C4-2B (cell line): ENCODE measurements at regions not wholly inside any gene's neighbourhood (a gene's known extent, or its start where the extent isn't known, plus 50 kb on each side); places are given as distances from the start of the nearest gene placed in this dataset.

Experiments used
- H3K27ac ChIP-seq: fragments of 450-650 bp; 2 replicates; pipeline ENCODE4 v1.5.1; 2017
- CTCF ChIP-seq: fragments of 450-650 bp; conservative IDR thresholded peaks from 2 replicates; pipeline ENCODE4 v1.5.1; 2017; ENCODE audit warnings: mild to moderate bottlenecking
- ZFX ChIP-seq: fragments of 450-650 bp; IDR thresholded peaks from 2 replicates; pipeline ENCODE4 v1.6.1; 2017

GRCh38 chr5:61969347-61969746 lies 336.7 kb upstream of the KIF2A start:
- TF ChIP-seq ZFX (no peak), CTCF (no peak)

GRCh38 chr5:61969755-61970154 lies 336.3 kb upstream of the KIF2A start:
- no peak overlapping the region for H3K27ac ChIP-seq
- TF ChIP-seq ZFX: no peak
- TF ChIP-seq CTCF: no peak

More at GRCh38 chr5:61969347-61969746, 336.7 kb upstream of the KIF2A start:
- no peak overlapping the region for H3K27ac ChIP-seq

- H3K27ac ChIP-seq: no peak overlapping the region
- TF ChIP-seq CTCF (no peak), ZFX (no peak)
These were observed 335.8 kb upstream of the KIF2A start for GRCh38 chr5:61970218-61970617.

GRCh38 chr5:61974680-61975079 lies 331.3 kb upstream of the KIF2A start:
- TF ChIP-seq CTCF (no peak), ZFX (no peak)
- H3K27ac ChIP-seq: no peak overlapping the region

GRCh38 chr5:61981886-61982285 lies 324.1 kb upstream of the KIF2A start:
- no peak overlapping the region for H3K27ac ChIP-seq
- no peak for TF ChIP-seq ZFX
- TF ChIP-seq CTCF: no peak

- TF ChIP-seq CTCF: no peak
- TF ChIP-seq ZFX: no peak
- H3K27ac ChIP-seq: no peak overlapping the region
These were observed 314.6 kb upstream of the KIF2A start for GRCh38 chr5:61991430-61991829.

- H3K27ac ChIP-seq: no peak overlapping the region
- TF ChIP-seq CTCF (no peak), ZFX (no peak)
These were observed 314.1 kb upstream of the KIF2A start for GRCh38 chr5:61991866-61992265.
